ENCODE measurements at regions not wholly inside any gene's neighbourhood (a gene's known extent, or its start where the extent isn't known, plus 50 kb on each side); places are given as distances from the start of the nearest gene placed in this dataset.

DNA sequence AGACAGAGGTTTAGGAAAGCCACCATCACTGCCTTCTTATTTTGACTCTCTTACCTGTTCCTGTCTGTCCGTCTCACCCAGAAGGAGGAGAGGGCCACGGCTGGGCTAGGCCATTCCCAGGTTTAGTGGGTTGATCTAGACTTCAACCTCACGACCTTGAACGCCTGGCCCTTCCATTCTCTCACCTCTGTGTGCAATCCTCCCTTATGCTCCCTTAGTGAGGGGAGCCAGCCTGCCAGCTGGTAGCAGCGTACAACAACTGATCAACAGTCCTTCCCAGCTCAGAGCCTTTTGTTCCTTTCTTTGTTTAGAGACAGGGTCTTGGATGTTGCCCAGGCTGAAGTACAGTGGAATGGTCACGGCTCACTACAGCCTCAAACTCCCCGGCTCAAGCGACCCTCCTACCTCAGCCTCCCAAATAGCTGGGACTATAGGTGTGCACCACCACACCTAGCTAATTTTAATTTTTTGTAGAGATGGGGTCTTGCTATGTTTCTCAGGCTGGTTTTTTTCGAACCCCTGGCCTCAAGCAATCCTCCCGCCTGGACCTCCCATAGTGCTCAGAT, 123.9 kb downstream of the ZNF664 start:
- no peak for DNase-seq (ENCODE audit: low spot score)

DNA sequence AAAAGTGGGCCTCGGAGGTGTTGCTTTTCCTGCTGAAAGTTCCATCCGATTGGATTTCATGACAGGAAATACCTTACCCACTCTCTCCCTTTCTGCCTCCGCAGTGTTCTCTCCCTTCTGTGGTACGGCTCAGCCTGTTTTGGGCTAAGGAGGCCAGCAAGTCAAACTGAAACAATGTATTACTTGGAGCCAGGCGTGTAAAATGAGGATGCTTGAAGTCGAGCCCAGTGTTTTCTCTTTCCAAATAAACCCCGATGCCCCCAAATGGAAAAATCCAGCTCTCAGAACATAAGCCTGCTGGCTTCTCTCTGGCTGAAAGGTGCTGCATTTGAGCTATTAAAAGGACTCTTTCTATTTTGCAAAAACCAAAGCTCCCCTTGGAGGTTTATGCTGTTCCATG, 124.7 kb downstream of the ZNF664 start:
- DNase-seq (ENCODE audit: low spot score), result peak; percentile 21

DNA sequence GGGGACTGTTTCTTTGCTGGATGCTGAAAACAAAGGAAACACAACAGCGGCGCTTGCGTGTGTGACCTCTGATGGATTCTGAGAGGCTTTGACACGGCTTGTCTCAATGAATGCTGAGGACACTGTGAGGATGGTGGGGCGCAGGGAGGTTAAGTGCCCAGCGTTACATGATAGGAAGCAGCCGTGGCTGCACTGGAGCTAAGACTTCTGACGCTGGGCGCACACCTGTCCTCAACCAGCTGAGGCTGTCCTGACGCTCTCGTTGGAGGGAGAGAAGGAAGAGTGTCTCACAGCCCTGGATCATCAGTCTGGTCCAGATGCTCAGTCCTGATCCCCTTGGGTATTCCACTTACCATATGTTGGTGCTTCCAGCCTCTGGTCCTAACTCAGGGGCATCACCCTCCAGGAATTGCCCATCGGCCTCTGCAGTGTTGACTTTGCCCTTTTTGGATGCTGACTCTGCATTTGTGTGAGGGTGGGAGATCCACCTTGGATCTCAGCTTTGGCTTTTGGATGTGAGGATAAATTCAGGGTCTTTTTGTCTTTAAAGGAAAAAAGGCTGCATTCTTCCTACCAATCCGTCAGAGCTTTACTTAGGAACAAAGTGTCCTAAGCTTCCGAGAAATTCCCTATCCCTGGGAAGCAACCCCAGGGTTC, 125.2 kb downstream of the ZNF664 start:
- no peak for DNase-seq (ENCODE audit: low spot score)

DNA sequence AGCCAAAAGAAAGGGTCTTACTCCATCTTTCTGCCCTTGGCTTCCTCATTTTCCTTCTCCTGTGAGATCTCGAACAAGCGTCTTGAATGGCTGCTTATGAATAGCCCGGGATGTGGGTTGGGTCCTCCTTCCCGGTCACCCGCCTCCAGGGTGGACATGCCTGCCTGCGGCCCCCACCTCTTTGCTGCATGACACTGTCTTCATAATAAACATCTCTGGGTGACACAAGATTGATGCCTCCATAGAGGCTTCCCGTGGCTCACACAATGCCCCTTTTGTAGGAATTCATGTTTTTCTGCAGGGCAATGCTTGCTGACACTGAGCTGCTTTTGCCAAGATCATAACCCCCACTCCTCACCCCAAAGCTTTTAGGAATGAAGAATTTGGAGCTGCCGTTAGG, 125.9 kb downstream of the ZNF664 start:
- DNase-seq (ENCODE audit: low spot score), result no peak

DNA sequence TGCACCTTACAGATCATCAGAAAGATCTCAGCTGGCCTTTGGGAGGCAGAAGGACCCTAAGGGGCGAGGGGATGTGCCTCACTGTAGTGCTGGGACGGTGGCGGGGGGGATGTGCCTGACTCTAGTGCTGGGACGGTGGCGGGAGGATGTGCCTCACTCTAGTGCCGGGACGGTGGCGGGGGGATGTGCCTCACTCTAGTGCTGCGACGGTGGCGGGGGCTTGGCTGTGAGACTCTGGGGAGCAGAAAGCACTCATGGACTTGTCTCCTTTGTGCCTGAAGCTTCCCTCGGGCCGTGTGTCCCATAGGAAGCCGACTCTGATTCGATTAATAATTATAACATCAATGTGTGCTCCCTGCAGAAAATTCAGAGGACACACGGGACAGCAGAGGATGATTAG, 126.6 kb downstream of the ZNF664 start:
- DNase-seq (ENCODE audit: low spot score), result no peak

DNA sequence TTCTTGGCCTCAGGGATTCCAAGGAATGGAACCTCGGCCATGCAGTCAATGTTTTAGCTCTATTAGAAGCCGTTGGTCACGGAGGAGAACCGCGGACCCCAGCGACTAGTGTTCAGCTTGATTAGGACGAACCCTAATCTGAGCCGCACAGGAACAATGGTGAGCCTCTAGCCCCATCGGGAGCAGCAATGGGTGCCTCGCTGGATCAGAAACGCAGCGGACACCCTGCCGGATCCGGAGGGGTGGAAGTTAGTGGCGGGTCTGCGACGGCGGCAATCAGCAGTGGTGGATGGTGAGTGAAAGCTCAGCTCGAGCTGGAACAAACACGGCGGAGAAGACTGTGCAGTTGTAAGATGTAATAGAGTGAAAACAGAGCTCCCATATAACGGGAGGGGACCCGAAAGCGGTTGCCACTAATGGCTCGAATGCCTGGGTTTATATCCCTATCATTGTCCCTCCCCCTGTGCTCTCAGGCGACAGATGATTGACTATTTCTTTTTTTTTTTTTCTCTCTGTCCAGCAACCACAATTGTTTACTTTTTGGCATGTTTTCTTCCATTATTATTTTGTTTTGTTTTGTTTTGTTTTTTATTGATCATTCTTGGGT, 127.7 kb downstream of the ZNF664 start:
- no peak for DNase-seq (ENCODE audit: low spot score)

DNA sequence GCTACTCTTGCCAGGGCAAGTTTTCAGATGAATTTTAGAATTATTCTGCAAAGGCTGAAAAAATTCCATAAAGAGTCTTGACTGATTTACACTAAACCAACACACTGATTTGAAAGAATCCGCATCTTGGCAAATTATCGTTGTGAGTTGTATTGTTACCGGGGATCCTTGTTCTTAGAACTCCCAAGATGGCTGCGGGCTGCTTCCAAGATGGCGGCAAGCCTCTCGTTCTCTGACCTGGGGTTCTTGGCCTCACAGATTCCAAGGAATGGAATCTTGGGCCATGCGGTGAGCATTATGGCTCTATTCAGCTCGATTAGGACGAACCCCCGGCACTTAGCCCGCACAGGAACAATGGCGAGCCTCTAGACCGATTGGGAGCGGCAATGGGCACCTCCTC, 132.5 kb downstream of the ZNF664 start:
- no peak for DNase-seq (ENCODE audit: low spot score)

DNA sequence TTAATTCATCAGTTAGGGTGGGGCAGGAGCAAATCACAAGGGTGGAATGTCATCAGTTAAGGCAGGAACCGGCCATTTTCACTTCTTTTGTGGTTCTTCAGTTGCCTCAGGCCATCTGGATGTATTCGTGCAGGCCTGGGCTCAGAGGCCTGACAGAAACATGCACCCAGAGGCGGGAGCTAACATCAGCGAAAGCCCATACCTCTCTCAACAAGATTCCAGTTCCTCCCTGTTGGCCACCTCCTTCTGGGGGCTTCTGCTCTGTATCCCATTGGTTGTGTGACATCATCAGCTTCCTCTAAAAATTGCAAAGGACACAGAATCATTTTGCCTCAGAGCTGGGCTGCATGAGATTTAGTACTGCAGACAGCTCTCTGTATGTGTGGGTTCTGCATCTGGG, 134.3 kb downstream of the ZNF664 start:
- DNase-seq (ENCODE audit: low spot score), result no peak

DNA sequence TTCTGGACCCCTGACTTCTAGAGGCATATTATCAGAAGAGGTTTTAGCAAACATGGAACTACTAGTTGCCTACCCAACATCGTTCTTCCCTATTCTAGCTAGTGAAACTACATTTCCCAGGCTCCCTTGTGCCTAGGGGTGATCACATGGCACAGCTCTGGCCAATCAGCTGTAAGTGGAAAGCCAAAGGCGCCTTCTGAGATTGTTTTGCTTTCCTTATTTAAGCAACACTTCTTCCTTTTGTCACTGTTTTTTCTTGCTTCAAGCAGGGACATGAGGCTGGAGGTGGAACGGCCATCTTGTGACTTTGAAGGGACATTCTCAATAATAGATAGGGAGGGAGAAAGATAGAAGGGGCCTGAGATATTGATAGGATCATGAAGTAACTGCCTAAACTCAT, 136.7 kb downstream of the ZNF664 start:
- DNase-seq (ENCODE audit: low spot score), result peak; percentile 55

DNA sequence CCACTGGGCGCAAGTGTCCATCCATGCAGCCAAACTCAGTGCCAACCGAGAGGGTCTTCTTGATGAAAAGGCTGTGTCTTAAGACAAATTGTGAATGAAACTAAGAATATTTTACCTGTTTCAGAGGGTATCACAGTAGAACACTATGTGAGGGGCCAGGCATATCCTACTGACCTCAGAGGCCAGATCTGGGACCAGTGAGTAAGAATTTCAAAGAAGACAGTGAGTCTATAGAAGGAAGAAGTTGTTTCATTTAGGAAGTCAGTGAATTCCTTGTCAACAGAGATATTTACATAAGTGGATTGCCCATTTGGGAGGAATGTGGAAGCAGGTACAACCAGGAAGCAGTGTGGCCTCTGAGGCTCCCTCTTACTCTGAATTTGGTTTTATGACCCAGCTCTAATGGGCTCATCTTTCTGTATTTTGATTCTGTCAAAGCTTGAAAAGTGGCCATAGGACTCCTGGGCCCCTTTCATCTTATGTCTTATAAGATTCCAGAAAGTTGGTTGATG, 137.4 kb downstream of the ZNF664 start:
- no peak for DNase-seq (ENCODE audit: low spot score)

DNA sequence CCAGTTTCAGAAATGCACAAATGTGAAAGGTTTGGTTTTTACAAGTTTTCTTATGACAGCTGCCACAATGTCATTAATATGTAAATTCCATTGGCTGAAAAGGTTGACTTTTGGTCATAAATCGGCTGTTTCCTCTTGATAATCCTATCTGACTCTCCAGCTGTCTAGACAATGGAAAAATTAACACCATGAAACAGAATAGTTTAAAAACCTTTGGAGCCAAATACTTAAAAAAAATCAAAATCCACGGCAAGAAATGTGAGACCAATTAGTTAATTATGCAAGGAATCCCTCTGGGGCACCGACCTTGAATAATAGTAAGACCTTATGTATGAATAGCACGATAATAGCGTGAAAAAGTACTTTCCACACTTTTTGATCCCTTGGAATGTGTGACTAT, 138.0 kb downstream of the ZNF664 start:
- no peak for DNase-seq (ENCODE audit: low spot score)

DNA sequence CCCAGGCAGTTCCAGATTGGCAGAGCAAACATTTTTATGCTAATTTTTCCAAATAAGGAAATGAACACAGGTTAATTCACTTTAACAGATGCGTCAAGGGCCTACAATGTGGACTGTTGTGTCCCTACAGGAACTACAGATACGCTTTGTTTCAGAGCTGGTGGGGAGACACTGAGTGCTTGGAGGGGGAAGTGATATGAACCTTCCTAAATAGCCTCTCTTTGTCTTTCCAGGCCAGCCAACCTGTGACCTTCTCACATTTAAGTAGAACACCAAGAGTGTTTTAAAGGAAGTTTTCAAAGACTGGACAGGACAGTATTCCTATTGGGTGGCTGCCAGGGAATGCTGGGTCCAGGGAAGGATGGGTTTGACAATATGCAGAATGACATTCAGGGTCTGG, 141.3 kb downstream of the ZNF664 start:
- DNase-seq (ENCODE audit: low spot score), result no peak

DNA sequence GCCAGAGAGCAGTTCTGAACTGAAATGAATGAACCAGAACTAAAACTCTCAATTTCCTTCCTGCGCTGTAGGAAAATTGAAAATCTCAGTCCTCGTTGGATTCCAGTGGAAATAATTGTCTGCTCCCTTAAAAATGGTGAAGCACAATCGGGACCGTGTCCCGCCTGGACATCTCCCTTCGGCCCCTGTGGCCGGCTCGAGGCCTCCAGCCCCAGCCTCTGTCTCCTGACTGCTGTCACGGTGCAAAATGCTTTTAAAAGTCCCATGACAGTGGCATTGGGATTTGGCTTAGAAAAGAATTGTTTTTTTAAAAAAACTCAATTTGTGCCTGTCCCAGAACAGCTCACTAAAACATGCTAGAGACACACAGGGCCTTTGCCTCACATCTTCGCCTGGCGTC, 142.5 kb downstream of the ZNF664 start:
- DNase-seq (ENCODE audit: low spot score), result no peak

DNA sequence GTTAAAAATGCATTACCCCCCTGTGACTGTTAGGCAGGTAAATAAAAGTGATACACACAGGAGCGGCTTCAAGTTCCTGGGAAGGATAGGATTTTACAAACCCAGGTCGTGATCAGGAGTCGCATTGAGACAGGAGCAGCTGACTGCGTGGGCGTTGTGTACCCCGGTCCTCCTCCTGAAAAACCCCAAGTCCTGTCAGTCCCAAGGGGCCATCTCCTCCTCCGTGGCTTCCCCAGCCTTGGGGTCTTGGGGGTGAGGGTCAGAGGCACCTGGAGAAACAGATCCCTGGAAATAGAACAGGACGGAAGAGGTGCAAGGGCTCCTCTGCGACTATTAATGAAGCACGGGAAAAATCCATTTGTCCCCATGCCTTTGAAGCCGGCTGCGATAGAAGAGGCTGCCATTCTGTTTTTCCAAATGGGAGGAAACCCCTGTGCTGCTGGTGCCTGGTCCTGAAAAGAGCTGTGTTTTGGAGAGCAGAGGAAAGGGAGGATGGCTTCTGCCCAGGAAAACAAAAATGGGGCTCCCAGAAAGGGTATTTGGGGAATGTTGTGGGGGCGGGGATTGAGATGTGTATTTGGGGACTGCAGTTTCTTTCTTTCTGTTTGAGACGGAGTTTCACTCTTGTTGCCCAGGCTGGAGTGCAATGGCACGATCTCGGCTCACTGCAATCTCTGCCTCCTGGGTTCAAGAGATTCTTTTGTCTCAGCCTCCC, 143.1 kb downstream of the ZNF664 start:
- no peak for DNase-seq (ENCODE audit: low spot score)

DNA sequence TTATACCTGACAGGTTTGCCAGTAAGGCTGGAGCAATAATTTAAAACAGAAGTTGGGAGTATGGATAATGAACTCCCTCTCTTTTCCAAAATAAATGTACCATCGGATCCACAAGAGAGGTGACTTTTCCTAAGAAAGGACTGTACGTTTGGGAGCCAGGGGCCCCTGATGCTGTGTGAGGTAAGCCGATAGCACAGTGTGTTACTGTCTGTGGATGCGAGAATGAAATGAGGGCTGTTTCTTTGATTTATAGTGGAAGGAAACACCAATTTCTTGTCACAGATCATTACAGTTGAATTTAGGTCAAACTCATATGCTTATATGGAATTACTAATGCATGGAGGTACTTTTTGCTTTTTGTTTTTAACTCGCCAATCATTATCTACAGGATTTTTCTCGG, 147.7 kb downstream of the ZNF664 start:
- no peak for DNase-seq (ENCODE audit: low spot score)

DNA sequence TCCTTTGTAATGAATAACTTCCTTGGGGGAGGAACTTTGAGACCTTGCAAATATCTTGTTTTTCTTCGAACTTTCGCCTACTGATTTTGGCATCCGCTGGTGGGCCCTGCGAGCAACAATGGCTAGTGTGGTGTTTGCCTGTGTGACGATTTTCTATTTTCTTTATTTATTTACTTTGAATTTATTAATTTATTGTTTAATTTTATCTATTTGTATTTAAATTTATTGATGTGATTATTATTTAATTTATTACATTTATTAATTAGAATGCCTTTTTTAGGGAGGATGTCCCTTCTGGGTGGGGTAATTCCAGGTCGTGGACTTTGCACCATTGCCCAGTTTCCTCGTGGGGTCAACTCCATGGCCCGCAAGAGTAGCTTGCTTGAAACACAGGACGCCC, 149.7 kb downstream of the ZNF664 start:
- no peak for DNase-seq (ENCODE audit: low spot score)

DNA sequence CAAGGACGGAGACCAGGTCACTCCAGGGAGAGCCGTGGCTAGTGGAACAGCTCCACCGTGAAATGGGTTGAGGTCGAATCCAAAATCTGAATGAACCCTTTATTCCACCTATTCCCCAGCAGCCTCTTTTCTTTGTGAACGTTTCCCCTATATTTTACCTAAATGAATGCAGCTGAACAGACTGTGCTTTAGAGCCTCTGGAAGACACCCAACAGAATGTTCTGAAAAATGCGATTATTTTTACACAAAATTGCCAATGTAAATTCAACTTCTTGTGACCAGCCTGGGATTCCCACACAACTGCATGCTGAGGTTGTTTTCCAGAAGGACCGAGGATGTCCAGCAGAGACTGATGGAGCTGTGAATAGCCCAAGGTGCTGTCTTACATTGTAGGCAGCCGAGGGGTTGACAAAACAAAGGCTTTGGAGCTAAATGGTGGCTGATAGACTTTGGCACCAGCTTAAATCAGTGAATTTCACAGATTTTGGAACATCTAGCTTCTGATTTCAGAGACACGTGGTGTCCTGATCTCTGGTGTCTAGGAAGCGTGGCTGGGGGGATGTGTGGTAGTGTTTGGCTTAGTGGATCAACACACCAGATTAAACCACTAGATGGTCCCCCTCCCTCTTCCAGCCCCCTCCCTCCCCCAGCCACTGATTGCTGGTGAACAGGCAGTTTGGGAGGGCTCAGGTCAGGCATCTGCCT, 150.4 kb downstream of the ZNF664 start:
- no peak for DNase-seq (ENCODE audit: low spot score)

DNA sequence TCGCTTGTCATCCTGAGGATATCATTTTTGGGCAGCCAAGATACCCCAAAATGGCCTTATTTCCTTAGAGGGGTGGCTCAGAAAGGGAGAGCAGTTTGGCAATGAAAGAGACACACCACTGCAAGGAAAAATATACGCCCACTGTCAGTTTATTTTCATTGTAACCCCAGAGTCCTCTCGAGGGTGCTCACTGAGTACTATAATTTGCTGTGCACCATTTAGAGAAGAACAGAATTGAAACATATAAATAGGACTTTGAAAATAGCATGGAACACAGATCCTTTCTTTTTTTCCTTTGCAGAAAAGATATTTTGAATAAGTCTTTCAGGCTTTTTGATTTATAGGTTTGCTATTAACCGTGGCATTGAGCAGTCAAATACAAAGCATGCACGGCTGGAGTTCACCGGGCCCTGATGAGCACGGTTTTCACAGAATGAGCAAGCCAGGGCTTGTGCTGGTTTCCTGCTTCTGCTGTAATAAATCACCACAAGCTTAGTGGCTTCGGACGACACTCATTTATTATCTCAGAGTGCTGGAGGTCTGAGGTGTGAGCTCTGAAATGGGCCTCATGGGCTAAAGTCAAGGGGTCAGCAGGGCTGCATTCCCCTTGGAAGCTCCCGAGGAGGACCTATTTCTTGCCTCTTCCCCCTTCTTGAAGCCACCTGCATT, 152.3 kb downstream of the ZNF664 start:
- no peak for DNase-seq (ENCODE audit: low spot score)

DNA sequence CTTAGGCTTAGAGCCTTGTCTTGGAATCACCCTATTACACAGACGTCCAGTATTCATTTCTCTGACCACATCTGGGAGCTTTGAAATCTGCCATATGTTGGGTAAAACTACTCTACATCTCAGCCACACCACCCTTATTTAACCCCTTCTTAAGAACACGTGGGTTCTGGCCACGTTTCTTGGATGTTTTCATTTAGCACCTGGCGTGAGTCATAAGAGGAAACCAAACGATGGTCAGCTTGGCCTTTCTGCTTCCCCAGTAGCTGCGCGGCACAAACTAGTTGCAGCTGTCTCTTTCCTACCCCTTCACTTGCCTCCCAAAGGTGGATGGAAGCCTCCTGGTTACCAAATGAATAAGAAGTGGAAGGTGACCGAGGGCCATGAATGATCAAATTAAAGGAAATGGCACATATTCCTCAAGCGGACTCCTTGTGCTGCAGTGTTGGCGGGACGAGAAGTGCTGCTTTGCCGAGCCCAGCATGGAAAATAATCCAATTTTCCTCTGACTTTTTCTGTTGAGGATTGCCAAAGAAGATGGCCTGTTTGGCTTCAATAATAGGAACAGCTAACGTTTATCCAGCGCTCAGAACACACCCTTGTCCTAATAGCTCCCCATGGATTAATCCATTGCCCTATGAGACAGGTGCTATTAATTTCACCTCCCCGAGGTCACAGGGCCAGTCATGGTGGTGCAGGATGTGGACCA, 154.1 kb downstream of the ZNF664 start:
- DNase-seq (ENCODE audit: low spot score), result no peak

DNA sequence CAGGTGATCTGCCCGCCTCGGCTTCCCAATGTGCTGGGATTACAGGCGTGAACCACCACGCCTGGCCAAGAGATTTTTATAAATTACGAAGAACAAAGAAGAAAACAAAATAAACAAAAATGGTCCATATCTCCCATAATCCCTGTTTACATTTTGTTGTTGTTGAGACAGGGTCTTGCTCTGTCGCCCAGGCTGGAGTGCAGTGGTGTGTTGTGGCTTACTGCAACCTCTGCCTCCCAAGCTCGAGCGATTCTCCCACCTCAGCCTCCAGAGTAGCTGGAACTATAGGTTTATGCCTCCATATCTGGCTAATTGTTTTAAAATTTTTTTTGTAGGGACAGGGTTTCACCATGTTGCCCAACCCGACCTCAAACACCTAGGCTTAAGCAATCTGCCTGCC, 156.1 kb downstream of the ZNF664 start:
- DNase-seq (ENCODE audit: low spot score), result no peak

Data from AG08395 (cell line).